BJ (cell line): ENCODE measurements at regions not wholly inside any gene's neighbourhood (a gene's known extent, or its start where the extent isn't known, plus 50 kb on each side); places are given as distances from the start of the nearest gene placed in this dataset.

Source experiments
- CTCF ChIA-PET: fragments of 350-600 bp; formaldehyde crosslinking; extraction: SDS; loops from one replicate; lab custom pipeline; 2021; ENCODE audit warnings: antibody characterized with exemption, inconsistent platforms; lab: Yijun Ruan, JAX
- POLR2A ChIA-PET: fragments of 300-600 bp; sonication (Branson Sonifier 250); formaldehyde crosslinking; extraction: SDS; loops from one replicate; lab custom pipeline; 2021; ENCODE audit warnings: antibody characterized with exemption; lab: Charles Lee
- DNase-seq: peaks from one replicate; pipeline ENCODE4 v3.0.0-alpha.2; 2011; ENCODE audit warnings: low read depth
- H3K27me3 ChIP-seq: 2 replicates; pipeline ENCODE4 v1.6.0; 2011; ENCODE audit warnings: low read length; ENCODE audit not compliant: control insufficient read depth, insufficient read depth
- H3K36me3 ChIP-seq: 2 replicates; pipeline ENCODE4 v1.5.1; 2011; ENCODE audit warnings: low read length; ENCODE audit not compliant: control insufficient read depth, insufficient read depth
- H3K4me3 ChIP-seq: 2 replicates; pipeline ENCODE4 v1.5.1; 2011; ENCODE audit warnings: low read depth, mild to moderate bottlenecking, control low read depth, low read length
- TF ChIP-seq, protein P1 (sequence below): IDR thresholded peaks from 2 replicates; pipeline ENCODE4 v1.5.1; 2011; ENCODE audit warnings: low read depth, mild to moderate bottlenecking, control low read depth, inconsistent platforms, low read length, moderate library complexity; ENCODE audit not compliant: insufficient read depth

DNA sequence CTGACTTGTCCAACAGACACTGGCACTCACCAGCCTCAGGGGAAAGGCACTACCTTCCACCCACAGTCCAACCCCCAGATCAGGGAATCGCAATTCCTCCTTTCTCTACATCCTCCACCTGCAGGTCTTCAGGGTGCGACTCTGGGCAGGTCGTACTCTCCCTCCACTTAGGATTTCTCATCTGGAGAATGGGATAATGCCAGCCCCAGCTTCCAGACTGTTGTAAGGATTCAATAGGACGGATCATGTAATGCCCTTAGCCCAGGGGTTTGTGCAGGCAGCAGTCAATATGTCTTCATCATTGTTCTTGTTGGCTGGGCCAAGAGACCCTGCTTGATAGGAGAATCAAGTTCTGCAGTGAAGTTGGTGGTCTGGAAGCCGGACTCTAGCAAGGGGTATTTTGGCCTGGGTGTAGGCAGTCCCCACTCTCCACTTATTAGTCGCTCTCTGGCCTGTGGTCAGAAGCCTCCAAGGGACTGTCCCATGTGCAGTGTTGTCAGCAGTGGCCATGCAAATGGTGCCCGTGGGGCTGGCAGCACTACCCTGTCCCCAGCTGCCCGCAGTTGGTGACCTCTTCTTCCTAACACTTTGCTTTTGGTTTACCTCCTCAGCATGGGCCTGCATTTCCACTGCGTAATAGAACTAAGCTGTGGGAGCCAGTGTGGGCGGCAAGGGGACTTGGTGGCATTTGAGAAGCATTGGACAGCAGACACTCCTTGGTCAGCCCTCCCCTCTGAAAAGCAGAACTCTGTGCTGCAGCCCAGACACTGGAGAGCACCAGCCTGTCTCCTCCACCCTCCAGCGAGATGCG is 172.4 kb upstream of the HS6ST1 start:
- Histone ChIP-seq H3K4me3 (no peak overlapping the region), H3K27me3 (peaks cover 8% of the 10 kb centered on the region), H3K36me3 (no peaks in the 10 kb centered on the region)
- TF ChIP-seq, protein P1, sequence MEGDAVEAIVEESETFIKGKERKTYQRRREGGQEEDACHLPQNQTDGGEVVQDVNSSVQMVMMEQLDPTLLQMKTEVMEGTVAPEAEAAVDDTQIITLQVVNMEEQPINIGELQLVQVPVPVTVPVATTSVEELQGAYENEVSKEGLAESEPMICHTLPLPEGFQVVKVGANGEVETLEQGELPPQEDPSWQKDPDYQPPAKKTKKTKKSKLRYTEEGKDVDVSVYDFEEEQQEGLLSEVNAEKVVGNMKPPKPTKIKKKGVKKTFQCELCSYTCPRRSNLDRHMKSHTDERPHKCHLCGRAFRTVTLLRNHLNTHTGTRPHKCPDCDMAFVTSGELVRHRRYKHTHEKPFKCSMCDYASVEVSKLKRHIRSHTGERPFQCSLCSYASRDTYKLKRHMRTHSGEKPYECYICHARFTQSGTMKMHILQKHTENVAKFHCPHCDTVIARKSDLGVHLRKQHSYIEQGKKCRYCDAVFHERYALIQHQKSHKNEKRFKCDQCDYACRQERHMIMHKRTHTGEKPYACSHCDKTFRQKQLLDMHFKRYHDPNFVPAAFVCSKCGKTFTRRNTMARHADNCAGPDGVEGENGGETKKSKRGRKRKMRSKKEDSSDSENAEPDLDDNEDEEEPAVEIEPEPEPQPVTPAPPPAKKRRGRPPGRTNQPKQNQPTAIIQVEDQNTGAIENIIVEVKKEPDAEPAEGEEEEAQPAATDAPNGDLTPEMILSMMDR = no peak
- ChIA-PET CTCF (no interaction called here), POLR2A (no interaction called here)
- no peak for DNase-seq

- ChIA-PET POLR2A (no interaction called here), CTCF (no interaction called here)
- DNase-seq = no peak
These were observed 173.1 kb upstream of the HS6ST1 start for GRCh38 chr2:128491692-128492244.

DNA sequence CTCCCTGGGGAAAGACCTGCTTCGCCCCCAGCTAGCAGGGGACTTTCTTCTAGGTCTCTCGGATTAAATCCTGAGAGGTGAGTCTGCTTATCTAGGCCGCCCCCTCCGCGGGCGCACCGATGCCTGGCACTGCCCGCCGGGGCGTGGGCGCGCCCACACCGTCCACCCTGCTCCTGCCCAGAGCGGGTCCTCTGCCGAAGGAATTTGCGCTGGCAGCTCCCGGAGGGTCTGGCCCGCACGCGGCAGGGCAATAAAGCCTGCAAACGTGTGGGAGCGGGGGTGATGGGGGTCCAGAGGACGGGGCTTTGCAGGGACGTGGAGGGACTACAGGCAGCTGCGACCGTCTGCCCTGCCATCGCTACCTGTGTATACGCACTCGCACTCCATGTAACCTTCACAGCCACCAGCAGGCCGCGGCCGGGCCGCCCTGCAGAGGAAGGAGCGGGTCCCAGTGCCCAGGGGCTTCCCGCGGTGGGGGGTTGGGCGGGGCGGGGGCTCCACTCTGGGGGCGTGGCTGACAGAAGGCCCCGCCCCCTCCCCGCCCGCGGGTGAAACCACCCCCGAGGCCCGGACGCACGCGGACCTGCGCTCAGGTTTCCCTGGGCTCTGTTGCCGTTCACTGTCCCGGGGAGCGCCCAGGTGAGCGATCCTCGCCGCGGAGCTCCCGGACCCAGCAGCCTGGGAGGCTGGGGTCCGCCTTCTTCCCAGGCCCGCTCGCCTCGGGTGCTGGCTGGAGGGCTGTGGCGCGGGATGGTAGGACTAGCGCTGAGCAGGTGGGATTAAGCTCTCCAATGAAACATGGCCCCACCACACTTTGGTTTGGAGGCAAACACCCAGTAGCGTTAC is 174.5 kb upstream of the HS6ST1 start:
- no peak for DNase-seq
- POLR2A ChIA-PET = no interaction called here
- no peaks in the 10 kb centered on the region for H3K36me3 ChIP-seq
- TF ChIP-seq, protein P1 = no peak
- H3K4me3 ChIP-seq = no peak overlapping the region
- peaks cover 6% of the 10 kb centered on the region for H3K27me3 ChIP-seq
- CTCF ChIA-PET = no interaction called here

More at GRCh38 chr2:128491692-128492244, 173.1 kb upstream of the HS6ST1 start:
- TF ChIP-seq, protein P1 = no peak
- Histone ChIP-seq H3K27me3 (peaks cover 8% of the 10 kb centered on the region), H3K36me3 (no peaks in the 10 kb centered on the region), H3K4me3 (no peak overlapping the region)

- H3K27me3 ChIP-seq = peaks cover 6% of the 10 kb centered on the region
- TF ChIP-seq, protein P1 = no peak
These were observed 175.2 kb upstream of the HS6ST1 start for GRCh38 chr2:128493880-128494279.

GRCh38 chr2:128494307-128494639 is 175.6 kb upstream of the HS6ST1 start:
- POLR2A ChIA-PET = no interaction called here

More at GRCh38 chr2:128493880-128494279, 175.2 kb upstream of the HS6ST1 start:
- CTCF ChIA-PET = no interaction called here
- Histone ChIP-seq H3K4me3 (no peak overlapping the region), H3K36me3 (no peaks in the 10 kb centered on the region)
- POLR2A ChIA-PET = no interaction called here
- no peak for DNase-seq

More at GRCh38 chr2:128494307-128494639, 175.6 kb upstream of the HS6ST1 start:
- no peak for DNase-seq
- TF ChIP-seq, protein P1 = no peak
- CTCF ChIA-PET = no interaction called here
- Histone ChIP-seq H3K27me3 (peaks cover 6% of the 10 kb centered on the region), H3K36me3 (no peaks in the 10 kb centered on the region), H3K4me3 (no peak overlapping the region)
